GF-D8 (cell line): ENCODE measurements at regions not wholly inside any gene's neighbourhood (a gene's known extent, or its start where the extent isn't known, plus 50 kb on each side); places are given as distances from the start of the nearest gene placed in this dataset.

Source experiments
- DNase-seq: peaks from one replicate; lab custom pipeline; 2025; lab: John Stamatoyannopoulos, UW

DNA sequence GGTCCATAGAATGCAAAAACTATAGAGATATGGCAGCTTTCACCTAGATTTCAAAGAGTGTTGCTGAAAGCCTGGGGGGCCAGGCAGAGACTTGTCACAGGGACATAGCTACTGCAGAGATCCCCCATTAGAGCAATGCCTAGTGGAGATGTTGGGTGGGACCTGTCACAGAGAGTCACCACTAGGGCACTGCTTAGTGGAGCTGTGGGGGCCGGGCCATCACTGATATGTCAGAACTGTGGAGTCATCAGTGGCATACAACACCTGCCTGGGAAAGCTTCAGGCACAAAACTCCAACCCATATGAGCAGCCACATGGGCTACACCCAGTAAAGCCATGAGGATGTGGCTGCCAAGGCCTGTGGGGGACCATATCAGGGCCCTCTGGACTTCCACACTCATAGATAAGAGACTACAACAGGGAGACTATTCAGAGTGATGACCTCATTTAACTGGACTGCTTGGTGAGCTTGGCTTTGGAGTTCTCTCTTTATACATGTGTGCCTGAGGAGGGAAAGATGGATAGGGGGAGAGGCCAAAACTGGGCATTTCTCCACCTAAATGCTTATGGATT lies 176.3 kb downstream of the ZNF621 start:
- no peak for DNase-seq

GRCh38 chr3:40704224-40704623 lies 179.5 kb downstream of the ZNF621 start:
- no peak for DNase-seq

- DNase-seq, result no peak
Measured at GRCh38 chr3:40705663-40706062, 180.9 kb downstream of the ZNF621 start.

GRCh38 chr3:40713306-40713705 lies 188.5 kb downstream of the ZNF621 start:
- no peak for DNase-seq

DNA sequence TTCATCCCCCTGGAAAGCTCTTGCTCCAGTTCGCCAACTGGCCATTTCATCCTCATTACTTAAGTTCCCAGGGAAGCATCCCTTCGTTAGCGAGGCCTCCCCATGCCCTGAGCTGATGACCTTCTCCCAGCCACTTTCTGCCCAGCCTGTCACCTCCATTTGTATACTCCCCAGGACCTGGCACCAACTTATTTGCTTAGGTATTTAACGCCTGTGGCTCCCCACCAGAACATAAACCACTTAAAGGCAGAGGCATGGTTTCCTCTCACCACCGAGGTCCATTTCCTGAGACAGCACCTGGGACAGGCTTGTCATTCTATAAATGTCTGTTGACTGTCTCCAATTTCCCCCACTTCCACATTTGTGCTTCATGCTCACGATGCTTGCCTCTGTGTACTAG lies 189.0 kb downstream of the ZNF621 start:
- no peak for DNase-seq

- DNase-seq, result no peak
Measured at GRCh38 chr3:40714771-40715345, 190.1 kb downstream of the ZNF621 start.

- no peak for DNase-seq
Measured at GRCh38 chr3:40715551-40715950, 190.8 kb downstream of the ZNF621 start.

- DNase-seq, result no peak
Measured at GRCh38 chr3:40717471-40717870, 192.7 kb downstream of the ZNF621 start.

- no peak for DNase-seq
Measured at GRCh38 chr3:40718209-40718608, 193.4 kb downstream of the ZNF621 start.

GRCh38 chr3:40718681-40719080 lies 193.9 kb downstream of the ZNF621 start:
- peak; percentile 9 for DNase-seq

DNA sequence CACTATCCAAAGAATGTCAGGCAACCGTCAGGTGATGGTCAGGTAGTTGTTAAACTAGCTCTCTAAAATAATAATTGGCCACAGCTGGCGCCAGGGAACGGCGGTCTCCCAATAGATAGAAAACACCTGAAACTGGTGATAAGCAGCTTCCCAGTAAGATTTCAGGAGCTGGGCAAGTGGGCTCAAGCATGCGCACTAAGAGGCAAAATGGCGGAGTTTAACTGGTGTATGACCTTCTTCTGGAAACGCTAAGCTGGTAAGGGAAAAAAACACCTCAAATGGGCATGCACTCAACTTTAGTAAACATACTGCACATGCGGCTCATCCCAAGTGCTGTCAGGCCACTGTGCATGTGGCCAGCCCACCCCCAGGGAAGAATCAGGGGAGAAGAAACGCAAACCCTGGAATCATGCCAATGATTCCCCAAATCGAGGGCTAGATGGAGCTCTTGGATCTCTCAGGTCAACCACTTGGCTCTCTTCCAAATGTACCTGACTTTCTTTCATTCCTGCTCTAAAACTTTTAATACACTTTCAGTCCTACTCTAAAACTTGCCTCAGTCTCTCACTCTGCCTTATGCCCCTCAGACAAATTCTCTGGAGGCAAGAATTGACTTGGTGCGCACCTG lies 195.0 kb downstream of the ZNF621 start:
- DNase-seq, result no peak

DNA sequence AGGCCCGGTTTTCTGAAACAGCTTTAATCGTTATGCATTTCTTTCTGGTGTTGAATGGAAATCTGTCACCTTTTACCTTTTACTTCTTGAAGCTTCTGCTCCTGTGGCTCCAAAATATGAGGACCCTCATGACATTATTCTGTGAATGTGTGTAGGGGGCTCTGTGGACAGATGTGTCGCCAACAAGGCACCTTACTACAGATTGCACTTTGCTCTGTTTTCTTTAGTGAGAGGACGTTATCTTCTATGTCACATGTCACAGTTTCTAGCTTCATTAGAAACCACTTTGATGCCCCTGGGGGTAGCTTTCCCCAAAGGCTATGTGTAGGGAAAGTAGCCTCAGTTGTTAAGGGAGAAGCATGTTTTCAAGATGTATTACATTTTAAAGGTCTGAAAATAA lies 195.6 kb downstream of the ZNF621 start:
- DNase-seq, result no peak

GRCh38 chr3:40720863-40721262 lies 196.1 kb downstream of the ZNF621 start:
- no peak for DNase-seq

DNA sequence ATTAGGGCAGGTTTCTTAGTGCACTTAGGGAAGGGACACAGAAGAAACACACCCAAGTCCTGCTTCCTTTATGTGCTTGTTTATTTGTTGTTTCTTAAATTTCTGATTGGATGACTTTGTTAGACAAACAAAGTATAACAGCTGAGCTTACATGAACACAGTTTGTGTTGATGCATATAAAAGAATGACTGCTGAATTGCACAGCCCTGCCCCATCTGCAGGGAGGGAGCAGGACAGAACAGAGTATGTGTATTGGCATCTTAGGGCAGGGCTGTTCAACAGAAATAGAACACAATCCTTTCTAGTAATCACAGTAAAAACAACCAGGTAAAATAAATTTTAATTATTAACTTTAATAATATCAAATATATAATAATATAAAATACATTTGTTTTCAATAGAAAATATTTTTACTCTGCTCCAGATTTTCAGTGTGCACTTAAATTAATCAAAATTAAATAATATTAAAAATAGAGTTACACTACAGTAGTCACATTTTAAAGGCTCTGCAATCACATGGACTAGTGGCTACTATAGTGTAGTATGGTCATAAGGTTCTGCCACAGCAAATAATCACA lies 198.4 kb downstream of the ZNF621 start:
- no peak for DNase-seq

- no peak for DNase-seq
Measured at GRCh38 chr3:40725031-40725430, 200.3 kb downstream of the ZNF621 start.

DNA sequence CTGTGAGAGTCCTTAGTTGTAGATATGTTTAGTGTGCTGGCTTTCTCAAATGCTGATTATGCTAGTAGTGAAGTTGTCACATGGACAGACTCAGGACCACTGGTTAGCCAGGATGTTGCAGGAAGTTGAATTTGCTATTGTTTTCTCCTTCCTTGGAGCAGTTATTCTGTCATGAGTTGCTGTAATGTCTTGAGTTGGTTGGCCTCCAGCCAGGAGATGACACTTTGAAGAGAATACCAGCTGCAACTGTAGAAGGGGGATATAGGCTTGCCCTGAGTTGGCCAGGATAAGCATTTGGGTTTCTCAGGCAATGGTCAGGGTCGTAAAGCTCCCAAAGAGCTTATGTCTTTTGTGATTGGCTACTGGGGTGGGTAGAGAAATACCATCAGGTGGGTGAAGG lies 206.7 kb downstream of the ZNF621 start:
- no peak for DNase-seq

DNA sequence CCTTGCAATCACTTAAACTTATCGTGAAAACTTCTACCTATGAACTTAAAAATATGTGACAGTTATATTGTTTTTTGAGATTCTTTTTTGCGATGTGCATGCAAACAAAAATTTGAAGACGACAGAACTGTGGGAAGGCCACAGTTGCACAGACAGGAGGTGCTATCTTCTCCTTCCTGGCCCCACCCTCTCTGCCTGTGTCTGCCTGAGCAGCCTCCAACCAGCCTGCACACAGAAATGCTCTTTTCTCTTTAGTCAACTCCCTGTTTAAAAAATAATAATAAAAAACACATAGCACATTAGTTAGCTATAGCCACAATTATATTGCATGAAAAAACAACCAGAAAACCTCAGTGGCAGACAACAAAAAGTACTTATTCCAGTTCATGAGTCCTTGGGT lies 212.2 kb downstream of the ZNF621 start:
- no peak for DNase-seq

GRCh38 chr3:40737343-40737742 lies 212.6 kb downstream of the ZNF621 start:
- no peak for DNase-seq

DNA sequence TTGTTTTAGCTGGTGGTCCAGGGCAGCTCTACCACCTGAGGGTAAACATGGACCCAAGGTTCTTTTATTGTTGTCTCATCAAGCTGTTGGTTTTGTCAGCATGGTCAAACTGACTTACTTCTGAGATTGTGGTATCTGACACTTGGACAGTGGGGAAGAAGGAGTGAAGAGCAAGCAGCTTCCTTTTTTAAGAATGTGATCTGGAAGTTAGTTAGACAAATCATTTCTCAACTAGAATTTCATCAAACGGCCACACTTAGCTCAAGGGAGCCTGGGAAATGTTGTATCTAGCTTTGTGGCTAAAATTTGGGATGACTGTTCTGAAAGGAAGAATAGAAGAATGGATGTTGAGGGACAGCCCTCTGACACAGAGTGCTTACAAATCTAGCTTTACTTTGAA lies 215.2 kb downstream of the ZNF621 start:
- DNase-seq, result no peak

DNA sequence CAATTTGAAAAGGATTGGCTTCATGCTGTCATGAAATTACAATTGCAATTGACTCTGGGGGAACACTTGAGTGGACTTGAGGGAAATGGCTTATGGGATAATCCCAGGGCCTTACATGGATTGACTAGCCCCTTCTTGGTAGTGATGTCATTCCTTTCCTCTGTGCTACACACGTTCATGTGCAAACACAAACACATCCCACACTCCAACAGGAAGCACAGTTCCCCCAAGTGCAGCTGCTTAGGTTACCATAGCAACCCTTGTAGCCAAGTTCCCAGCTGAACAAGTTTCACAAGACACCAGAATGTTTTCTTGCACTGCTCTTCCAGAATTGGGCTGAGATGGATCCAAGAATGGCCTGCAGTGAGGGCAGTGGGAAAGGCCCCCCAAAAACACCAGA lies 217.0 kb downstream of the ZNF621 start:
- no peak for DNase-seq

GRCh38 chr3:40745381-40746106 lies 220.8 kb downstream of the ZNF621 start:
- DNase-seq, result no peak

DNA sequence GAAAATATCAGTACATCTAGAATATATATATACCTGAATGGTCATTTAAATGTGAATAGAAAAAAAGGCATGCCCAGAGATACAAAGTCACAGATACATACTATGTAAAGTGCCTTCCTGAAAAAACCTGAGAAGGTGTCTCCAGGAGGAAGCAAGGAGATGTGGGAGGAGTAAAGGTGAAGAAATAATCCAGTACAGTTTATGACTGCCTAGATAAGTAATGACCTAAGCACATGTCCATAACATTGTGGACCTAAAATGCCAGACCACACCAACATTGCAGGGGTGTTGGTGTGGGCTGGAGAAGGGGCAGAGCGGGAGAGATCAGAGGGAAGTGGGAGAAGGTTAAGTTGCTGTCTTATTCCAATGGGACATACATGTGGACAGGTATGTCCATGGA lies 226.9 kb downstream of the ZNF621 start:
- no peak for DNase-seq

DNA sequence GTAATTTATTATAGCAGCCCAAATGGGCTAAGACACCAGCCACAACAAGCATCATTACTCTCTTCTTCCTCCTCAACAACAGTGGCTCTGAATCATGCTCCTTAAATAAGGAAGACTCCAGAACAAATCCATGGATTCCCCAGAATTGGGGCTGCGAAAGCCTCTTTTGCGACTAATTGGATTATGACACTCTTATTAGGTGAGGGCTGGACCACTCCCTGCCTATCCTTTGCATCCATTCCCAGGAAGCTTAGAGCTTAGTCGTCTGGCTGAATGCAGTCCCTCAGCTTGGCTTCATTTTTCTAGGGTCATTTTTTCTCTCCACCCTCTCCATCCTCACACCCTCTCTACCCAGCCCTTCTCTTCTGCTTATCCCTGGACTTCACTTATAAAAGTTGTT lies 227.7 kb downstream of the ZNF621 start:
- DNase-seq, result no peak
